NCI-H146 treated with DMSO at 0.1 percent for 48 hours (cell line): ENCODE measurements at regions not wholly inside any gene's neighbourhood (a gene's known extent, or its start where the extent isn't known, plus 50 kb on each side); places are given as distances from the start of the nearest gene placed in this dataset.
A peak's percentile ranks its signal among the peaks of the same experiment; 100 is the strongest.

Source experiments
- DNase-seq: peaks from one replicate; lab custom pipeline; 2025; ENCODE audit not compliant: unreplicated experiment; lab: John Stamatoyannopoulos, UW

DNA sequence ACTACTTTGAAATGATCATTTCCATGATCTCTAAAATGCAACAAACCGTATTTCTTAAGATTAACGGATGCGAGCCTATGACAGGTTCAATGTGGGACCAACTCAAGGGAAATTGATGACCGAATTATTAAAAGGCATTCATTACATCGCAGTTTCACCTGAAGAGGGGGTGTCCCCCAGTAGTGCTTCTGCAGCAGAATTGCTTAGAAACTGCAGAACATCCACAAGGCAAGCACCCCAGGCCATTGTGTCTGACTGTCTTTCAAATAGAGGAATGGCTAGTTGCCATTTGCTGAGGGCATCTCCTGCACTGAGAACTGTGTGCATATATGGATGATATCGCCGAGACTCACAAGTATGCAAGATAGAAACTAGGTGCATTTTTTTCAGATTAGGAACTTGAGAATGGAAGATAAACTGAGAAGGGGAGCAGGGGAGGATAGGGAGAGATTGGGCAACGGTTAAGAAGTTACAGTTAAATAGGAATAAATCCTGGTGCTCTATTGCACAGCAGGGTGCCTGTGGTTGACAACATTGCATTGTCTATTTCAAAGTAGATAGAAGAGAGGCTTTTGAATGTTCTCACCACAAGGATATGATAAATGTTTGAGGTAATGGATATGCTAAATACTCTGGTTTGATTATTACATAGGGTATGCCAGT is 234.3 kb upstream of the PLEKHG7 start:
- DNase-seq, result no peak

DNA sequence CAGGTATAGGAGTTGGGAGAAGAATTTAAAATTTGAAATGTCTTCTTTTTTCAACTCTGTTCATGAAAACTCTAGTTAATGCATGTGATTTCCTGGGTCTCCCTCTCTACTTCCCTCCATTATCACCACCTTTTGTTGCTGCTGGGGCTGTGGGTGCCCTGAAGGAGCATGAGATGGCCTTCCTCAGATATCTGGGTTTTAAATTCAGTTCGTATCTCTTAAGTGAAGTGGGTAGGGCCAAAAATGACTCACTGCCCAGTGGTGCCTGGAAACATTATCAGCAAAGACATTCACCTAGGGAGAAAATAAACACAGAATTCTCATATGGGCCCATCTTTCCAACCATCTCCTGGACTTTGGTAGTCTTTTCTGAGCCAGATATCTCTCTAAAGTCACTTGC is 234.9 kb upstream of the PLEKHG7 start:
- no peak for DNase-seq

DNA sequence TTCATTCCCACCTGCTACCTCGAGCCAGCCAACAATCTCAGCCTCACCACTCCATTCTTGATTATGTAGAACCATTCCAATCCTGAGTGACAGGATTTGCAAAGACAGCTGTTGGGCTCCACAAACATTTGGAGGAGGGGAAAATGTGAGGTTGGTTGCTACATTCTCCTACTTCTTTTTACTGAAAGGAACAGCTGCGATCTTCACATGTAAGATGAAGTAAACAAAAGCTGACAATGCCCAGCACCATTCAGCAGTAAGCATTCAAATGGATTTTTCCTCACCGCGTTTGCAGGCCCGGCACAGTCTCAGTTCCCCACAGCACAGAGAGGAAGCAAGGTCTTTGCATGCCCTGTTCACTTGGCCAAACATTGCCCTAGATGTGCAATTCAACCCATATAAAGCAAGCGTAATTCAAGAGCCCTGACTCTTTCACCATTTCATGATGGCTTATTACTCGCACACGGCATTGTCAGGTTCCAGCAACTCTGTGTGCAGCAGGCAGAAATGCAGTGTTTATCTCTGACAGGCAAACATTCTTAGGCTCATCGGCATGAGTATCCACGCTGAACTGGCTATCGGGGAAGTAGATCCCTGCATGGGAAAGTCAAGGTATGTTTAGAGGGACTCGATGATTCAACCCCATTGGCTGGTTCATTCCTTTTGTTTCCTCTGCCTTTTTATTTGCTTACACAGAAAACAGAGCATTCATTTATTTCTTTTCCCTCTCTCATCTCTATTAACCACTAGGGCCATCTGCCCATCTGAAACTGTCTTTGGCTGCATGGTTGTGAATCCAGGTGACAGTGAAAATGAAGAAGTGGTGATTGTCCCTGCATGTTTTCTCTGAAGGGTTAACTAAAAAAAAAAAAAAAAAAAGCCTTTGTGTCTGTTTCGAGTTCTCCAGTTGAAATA is 236.1 kb upstream of the PLEKHG7 start:
- peak; percentile 52 for DNase-seq

DNA sequence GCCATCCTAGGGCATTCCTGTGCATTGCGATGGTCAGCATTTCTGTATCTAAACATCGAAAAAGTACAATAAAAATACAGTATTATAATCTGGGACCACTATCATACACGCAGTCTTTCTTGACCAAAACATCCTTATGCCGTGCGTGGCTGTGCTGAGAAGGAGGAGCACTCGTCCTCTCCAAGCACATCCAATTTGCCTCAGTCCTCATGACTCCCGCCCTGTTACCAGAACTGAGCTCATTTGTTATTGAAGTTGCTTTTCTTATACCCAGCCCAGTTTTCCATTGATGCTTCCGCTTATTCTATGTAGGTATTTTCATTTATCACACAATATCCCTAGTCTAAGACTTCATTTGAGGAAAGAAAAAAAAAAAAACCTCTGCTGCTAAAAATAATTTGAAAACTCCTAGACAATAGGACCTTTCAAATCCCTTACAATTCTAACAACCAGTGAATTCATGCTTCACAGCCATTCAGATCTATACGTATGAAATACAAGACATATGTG is 236.9 kb upstream of the PLEKHG7 start:
- no peak for DNase-seq

DNA sequence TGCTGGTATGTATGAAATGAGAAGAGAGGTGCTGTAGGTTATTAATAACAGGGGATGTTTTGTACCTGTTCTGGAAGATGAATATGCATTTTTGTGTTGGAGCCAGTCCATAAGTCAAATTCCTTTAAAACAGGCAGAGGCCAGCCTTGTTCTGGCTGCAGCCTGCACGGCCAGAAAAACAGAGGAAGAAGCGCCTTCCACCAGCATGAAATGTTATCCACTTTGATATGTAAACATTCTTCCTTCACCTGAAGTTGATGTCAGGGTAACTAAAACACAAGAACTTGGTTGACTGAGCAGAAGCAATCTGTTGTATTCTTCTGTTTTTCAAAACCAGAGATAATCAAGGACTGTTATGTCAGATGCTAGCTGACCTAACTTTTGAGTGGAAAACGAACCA is 237.9 kb upstream of the PLEKHG7 start:
- DNase-seq, result no peak

DNA sequence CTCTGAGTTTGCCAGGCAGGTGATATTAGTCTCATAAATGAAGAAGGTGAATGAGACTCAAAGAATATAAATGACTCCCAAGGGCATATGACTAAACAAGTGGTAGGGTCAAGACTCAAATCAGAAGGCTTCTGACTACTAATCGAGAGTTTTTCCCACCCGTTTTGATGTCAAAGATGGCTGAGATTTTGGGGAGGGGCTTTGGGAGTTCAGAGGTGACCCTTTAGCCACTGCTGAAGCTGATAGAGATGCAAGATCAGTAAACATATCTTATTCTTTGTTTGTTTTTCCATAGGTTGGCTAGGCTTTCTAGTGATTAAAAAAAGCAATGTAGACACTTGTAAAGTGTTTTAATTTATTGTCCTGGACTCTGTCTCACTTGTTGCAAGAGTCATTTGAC is 239.6 kb upstream of the PLEKHG7 start:
- no peak for DNase-seq

DNA sequence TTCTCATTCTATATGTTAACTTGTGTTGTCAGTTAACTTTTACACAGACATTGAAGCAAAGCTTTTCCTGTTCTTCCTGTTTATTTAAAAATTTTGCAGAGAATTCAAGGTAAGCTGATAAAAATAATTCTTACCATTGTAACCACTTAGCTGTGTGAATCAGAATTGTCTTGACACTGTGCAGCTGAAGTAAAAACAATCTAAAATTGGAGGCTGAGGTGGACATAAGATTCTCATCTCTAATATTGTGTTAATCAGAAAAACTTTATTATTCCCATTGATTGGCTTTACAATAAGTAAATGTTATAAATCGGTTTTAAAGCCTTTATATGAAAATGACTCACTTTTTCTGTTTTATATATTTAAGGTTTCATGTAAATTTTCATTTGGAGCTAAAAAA is 240.3 kb upstream of the PLEKHG7 start:
- no peak for DNase-seq

DNA sequence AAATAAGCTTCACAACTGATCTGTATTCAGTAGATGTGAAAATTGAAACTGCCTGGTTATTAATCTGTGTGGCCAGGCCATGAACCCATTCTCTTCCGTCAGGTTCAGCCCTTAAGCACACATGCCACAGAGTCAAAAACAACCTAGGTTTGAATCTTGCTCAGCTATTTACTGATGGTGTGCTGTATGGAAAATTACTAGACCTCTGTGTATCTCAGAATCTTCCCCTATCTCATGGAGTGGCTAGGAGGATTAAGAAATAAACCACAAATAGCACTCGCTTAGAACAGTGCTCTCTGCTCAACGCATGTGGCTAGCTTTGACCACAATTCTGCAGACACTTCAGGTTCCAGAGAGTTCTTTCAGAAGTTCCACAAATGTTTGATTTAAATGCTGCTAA is 240.7 kb upstream of the PLEKHG7 start:
- DNase-seq, result no peak

DNA sequence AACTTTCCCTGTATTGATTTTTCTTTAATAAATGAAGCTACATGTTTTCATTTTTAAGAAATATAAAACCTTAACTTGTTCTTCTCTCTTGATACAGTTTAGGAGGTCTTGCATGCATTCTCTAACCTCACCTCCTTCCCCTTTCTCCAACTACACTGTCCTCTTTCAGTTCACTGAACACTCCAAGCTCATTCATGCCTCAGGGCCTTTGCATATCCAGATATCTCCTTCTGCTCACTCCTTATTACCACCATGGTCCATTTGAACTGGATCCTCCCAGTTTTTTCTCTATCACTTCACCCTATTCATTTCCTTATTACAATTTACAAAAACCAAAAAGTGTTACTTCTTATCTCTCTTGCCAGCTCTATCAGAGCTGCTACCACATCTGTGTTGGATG is 242.9 kb upstream of the PLEKHG7 start:
- no peak for DNase-seq

DNA sequence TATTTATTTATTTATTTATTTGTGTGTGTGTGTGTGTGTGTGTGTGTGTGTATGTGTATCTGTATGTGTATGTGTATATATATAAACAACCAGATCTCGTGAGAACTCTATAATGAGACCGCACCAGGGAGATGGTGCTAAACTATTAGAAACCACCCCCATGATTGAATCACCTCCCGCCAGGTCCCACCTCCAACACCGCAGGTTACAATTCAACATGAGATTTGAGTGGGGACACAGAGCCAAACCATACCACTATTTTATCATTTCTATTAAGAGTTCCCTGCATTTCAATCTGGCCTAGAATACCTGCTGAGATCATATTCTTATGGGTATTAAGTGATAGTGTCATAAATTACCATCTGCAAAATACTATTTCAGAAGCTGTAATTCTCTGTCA is 243.8 kb upstream of the PLEKHG7 start:
- no peak for DNase-seq

DNA sequence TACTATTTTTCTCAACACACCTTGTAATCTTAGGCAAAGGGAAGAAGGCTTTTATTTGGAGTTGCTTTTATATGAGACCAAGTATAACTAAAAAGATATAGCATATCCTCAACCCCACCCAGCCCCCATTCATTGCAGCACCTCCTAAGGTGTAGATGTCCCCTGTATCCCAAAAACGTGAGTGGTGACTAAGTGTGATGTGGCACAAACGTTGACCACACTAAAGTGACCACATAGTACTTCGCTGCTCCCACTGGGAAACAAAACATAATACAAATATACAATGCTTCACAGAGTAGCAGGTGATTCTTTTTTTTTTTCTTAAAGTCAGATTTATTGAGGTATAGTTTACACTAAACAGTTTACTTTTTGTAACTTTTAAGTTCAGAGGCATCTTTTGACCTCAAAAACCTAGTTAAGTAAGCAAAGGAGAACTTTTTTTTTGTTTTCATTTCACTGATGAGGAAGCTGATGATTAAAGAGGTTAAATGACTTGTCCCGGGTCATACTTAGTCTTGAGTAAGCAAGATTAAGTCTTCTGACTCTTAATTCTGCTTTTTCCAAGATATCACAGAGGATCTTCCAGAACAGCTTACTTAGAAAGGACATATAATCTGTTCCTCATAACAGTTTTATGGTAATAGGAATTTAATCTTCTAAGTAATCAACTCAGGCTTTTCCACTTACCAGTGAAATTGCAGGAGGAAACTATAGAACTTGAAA is 245.2 kb upstream of the PLEKHG7 start:
- no peak for DNase-seq

DNA sequence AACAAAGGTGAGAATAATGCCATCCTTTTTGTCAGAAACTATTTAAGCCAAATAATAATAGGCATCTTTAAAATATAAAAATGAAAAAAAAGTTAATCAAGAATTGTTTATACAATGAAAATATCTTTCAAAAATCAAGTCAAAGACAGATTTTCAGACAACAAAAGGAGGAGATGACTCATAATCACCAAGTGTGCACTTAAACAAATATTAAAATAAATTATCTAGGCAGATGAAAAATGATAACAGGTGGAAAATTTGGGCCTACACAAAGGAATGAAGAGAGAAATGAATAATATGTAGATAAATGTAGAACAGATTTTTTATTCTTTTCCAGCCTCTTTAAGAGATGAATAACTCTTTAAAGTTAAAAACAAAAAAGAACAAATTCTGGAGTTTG is 250.0 kb upstream of the PLEKHG7 start:
- DNase-seq, result no peak

DNA sequence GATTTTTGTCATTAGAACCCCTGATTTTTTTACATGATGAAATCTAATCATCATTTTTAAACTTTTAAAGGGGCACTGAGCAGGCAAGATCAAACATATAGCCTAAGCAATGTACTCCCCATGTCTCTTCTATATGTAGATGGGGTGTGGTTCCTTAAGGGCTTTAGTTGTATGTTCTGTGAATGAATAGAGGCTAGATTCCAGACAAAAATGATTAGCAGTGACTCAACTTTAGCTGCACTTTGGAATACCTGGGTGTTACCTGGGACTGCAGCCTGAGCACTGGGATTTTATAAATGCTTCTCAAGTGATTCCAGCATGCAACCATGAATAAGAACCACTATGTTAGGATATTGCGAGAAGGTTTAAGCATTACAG is 256.7 kb upstream of the PLEKHG7 start:
- no peak for DNase-seq

DNA sequence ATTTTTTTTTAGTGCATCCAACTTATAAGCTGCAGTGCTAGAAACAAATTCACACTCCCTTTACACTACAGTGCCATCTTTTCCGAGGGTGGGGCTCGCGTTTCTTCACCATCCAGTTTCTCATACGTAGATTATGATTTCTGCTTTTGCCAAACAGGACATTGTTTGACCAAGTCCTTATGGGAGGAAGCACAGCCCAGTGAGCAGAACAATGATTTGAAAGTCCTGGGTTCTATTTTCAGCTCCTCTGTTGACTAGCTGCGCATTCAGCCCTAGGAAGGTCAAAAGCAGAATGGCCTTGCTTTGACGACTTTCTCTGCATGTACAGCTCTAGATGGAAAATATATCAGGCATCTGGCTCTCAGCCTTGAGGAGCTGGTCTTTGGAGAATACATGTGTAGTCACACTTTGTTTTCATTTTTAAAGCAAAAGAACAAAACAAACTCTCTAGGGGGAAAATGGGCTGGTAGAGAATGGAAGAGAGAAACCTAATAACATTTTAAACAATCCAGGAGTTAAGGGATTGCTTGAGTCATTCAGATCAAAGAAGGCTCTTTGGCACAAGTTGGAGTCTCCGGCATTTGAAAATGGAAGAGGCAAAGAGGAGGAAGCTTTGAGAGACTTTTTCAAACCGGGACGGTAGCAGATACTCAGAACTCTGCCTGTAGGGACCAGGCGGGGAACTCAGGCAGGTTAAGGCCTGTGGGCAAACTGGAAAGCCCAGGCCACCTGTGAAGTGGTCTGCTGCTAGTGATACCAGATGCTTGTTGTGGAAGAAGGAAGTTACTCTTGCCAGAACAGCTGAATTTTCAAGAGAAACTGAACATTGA is 257.3 kb upstream of the PLEKHG7 start:
- DNase-seq, result no peak

DNA sequence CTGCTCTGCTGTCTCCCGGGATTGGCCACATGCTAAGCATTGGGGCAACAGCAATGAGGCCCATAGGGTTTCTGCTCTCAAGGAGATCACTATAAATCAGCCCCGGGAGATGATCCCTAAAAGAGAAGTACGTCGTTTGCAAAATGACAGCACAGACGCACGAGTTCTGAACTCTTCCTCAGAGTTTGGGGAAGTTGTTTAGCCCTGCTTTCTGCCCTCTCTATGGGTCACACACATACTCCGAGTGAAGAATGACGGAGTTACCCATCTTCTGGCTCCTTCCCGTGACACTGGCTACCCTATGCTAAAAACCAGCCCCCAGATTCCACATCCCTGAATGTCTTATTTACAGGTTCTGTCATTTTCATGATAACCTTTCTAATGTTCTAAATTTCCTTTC is 258.0 kb upstream of the PLEKHG7 start:
- DNase-seq, result no peak

DNA sequence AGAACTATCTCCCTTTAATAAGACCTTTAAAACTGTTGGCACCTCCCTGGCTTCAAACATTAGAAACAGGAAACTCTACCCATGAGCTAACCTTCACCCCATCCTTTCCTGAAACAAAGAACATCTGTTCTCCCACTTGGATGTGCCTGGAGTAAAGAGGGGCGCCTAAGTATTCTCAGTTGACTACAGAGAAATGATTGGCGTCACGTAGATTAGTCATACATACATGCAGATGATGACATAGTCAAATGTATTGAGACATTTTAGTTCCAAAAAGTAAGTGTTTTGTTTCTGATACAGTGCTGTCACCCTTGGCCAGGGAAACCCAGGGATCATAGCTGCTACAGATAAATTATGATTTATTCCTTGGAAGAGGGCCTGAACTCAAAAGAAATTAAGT is 260.0 kb upstream of the PLEKHG7 start:
- no peak for DNase-seq

DNA sequence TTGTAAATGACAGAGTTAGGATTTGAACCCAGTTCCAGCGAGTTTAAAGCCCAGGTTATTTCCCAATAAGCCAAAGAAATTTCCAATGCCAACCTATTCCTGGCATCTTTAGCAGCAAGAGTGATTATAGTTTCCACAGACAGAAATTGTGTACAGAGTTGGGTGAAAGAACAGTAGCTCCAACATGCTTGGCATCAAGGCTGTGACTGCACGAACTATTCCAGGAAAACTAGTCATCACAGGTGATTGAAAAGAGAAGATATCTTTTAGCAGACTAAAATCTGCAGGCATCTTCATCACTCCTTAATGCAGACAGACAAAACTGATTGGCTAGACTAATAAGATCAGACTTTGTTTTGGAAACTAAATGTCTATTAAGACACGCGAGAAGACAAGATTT is 262.7 kb upstream of the PLEKHG7 start:
- no peak for DNase-seq

DNA sequence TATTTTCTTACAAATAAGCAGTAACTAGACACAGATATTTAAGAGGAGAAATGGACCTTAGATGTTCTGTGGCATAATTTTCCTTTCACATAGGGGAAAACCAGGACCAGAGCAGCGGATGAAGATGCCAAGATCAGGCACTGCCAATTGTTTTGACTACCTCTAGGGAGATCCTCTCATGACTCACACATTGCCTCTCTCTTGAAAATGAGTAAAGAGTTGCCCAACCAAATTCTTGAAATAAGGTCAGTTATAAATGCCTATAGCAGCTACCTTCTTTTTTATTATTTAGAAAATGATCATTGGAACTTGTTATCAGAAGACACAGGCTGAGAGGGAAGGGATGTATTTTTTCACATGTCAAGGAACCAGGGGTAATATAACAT is 263.4 kb upstream of the PLEKHG7 start:
- no peak for DNase-seq

DNA sequence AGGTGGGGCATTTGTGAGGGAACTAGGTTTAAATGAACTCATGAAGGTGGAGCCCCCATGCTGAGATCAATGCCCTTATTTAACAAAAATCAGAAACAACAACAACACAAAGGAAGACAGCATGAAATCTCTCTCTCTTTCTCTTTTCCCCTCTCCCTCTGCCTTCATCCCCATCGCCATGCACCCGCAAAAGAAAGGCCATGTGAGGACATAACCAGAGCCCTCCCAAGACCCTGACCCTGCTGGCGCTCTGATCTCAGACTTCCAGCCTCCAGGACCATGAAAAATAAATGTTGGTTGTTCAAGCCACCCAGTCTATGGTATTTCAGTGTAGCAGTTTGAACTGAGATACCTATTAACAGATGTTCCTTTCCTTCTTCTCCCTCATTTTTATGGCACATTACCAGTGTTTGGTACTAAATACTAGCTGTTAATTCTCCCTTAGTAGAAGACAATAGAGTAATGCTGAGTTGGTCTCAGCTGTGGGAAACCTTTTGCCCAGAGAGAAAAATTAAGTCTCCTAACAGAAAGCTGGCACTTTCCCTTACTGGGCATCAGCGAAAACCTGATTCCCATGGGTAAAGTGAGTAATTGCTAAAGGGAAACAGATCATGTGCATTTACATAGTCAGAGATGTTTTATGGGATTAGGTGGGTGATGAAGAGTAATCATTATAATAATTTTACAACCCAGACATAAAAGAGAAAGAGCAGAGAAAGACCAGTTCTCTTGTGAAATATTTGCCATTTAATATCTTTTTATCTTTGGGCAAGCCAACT is 264.0 kb upstream of the PLEKHG7 start:
- DNase-seq, result no peak

DNA sequence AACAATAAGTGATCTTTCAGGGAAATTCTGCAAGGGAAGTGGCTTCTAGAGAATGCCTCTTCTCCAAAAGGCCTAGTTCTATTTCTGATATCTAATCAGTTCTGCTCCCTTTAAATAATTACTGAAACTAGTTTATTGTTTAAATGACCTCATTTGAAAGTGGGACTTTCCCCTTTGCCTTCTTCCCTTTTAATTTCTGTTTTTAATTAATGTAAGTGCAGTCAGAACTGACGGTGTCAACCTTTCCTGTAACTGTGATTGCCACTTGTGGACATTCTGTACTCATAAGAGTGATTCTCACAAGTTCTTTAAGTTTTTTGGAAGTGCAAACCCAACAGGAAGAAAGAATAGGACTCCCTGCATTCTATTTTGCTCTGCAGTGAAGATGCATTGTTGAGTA is 265.3 kb upstream of the PLEKHG7 start:
- no peak for DNase-seq
